ENCODE measurements at regions not wholly inside any gene's neighbourhood (a gene's known extent, or its start where the extent isn't known, plus 50 kb on each side); places are given as distances from the start of the nearest gene placed in this dataset.

DNA sequence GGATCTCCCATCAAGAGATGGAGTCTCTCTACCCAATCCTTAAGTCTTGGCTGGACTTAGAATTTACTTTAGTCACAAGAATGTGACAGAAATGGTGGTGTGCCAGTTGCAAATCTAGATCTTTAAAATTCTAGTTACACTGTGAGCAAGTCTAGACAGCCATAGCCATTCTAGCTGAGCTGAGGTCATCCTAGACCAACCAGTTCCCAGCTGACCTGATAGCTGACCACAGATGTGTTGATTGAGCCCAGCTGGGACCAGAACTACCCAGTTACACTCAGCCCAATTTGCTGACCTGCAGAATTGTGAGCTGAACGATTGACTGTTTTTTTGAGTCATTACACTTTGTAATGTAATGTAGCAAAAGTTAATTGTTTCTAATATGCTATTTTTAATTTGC, 251.8 kb downstream of the ADGRL2 start:
- WGBS, 2 donors = 76 to 81% methylated on average over 1 of the region's 1 CpG
- no peaks in the 10 kb centered on the region for H3K4me1 ChIP-seq
- H3K4me3 ChIP-seq = no peak overlapping the region
- no peak for ATAC-seq (ENCODE audit: low FRiP score in 2 of 2)
- no peaks in the 10 kb centered on the region for H3K27me3 ChIP-seq
- no peak for DNase-seq
- H3K36me3 ChIP-seq = no peaks in the 10 kb centered on the region
- H3K9me3 ChIP-seq = peaks cover 0 to 4% (median 0%) of the 10 kb centered on the region in 4 donors
- no peak overlapping the region for H3K27ac ChIP-seq
- no peak for TF ChIP-seq EP300 (IDR thresholded peaks at IDR 0.05)
- no peak for TF ChIP-seq POLR2A (IDR thresholded peaks at IDR 0.05)
- TF ChIP-seq, protein P1, sequence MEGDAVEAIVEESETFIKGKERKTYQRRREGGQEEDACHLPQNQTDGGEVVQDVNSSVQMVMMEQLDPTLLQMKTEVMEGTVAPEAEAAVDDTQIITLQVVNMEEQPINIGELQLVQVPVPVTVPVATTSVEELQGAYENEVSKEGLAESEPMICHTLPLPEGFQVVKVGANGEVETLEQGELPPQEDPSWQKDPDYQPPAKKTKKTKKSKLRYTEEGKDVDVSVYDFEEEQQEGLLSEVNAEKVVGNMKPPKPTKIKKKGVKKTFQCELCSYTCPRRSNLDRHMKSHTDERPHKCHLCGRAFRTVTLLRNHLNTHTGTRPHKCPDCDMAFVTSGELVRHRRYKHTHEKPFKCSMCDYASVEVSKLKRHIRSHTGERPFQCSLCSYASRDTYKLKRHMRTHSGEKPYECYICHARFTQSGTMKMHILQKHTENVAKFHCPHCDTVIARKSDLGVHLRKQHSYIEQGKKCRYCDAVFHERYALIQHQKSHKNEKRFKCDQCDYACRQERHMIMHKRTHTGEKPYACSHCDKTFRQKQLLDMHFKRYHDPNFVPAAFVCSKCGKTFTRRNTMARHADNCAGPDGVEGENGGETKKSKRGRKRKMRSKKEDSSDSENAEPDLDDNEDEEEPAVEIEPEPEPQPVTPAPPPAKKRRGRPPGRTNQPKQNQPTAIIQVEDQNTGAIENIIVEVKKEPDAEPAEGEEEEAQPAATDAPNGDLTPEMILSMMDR (IDR thresholded peaks at IDR 0.05) = no peak
- no peak for TF ChIP-seq POLR2AphosphoS5 (IDR thresholded peaks at IDR 0.05)

DNA sequence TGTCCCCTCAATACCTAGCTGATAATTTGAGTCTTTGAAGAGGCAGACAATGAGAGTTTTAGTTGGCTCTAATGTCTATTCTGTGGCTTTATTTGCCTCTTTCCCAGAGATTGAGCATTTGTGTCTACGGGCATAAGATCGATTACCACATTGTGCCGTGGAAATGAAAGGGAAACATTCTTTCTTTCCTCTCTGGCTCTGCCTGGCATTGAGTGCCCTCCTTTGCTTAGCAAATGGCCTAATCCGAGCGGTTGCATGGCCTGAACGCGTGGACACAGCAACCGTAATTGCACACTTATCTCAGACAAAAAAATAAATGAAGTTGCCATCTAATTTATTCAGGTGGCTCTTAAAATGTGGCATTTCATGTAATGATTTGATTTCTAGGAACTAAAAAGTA, 247.9 kb downstream of the ADGRL2 start:
- Histone ChIP-seq H3K36me3 (no peaks in the 10 kb centered on the region), H3K4me1 (no peaks in the 10 kb centered on the region), H3K27ac (no peak overlapping the region), H3K4me3 (no peak overlapping the region), H3K9me3 (no peaks in the 10 kb centered on the region), H3K27me3 (no peaks in the 10 kb centered on the region)
- TF ChIP-seq POLR2AphosphoS5 (IDR thresholded peaks at IDR 0.05) (no peak), EP300 (IDR thresholded peaks at IDR 0.05) (no peak), POLR2A (IDR thresholded peaks at IDR 0.05) (no peak)
- TF ChIP-seq, protein P1 (IDR thresholded peaks at IDR 0.05) = no peak
- WGBS, 2 donors = 90 to 91% methylated on average over 8 of the region's 8 CpGs
- ATAC-seq (ENCODE audit: low FRiP score in 2 of 2) (no peak), DNase-seq (no peak)

DNA sequence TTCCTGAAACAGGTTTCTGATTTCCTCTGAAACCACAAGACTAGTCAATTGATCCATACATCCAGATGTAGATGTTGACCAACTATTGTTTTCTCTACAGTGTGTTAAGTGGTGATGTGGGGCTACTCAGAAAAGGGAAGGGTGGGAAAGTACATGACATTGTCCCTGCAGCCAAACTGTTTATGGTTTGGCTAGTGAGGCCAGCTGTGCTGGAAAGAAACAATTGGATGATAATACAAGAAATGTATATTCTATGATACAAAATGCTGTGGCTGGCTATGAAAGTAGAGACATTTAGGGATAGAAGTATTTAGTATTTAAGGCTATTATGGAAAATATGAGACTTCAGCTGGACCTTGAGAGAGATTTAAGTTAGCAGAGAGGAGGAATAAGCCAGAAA, 244.5 kb downstream of the ADGRL2 start:
- Histone ChIP-seq H3K9me3 (no peaks in the 10 kb centered on the region), H3K4me1 (no peaks in the 10 kb centered on the region), H3K27ac (no peak overlapping the region), H3K36me3 (no peaks in the 10 kb centered on the region), H3K27me3 (no peaks in the 10 kb centered on the region), H3K4me3 (no peak overlapping the region)
- ATAC-seq (ENCODE audit: low FRiP score in 2 of 2) = no peak
- DNase-seq = no peak
- TF ChIP-seq POLR2AphosphoS5 (IDR thresholded peaks at IDR 0.05) (no peak), EP300 (IDR thresholded peaks at IDR 0.05) (no peak)
- TF ChIP-seq, protein P1 (IDR thresholded peaks at IDR 0.05) = no peak

DNA sequence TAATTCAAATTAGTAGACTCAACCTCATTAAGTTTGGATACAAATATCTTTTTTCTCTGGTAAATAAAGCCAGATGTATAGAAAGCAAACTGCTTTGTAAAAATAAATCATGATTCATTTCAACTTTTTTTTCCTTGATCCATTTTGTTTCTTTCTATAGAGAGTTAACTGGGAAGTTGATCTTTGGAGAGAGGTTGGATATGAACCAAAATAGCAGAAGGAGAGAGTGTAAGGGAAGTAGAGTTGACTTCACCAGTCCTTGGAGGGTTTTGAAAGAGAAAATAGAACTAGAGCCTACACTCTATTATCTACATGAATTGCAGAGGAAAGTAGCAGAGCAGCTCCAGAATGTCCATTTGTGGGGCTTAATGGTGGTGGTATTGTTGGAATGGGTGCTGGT, 243.8 kb downstream of the ADGRL2 start:
- Histone ChIP-seq H3K36me3 (no peaks in the 10 kb centered on the region), H3K27ac (no peak overlapping the region), H3K4me3 (no peak overlapping the region), H3K9me3 (no peaks in the 10 kb centered on the region), H3K27me3 (no peaks in the 10 kb centered on the region), H3K4me1 (no peaks in the 10 kb centered on the region)
- ATAC-seq (ENCODE audit: low FRiP score in 2 of 2) (no peak), DNase-seq (no peak)
- TF ChIP-seq POLR2A (IDR thresholded peaks at IDR 0.05) (no peak), POLR2AphosphoS5 (IDR thresholded peaks at IDR 0.05) (no peak)

DNA sequence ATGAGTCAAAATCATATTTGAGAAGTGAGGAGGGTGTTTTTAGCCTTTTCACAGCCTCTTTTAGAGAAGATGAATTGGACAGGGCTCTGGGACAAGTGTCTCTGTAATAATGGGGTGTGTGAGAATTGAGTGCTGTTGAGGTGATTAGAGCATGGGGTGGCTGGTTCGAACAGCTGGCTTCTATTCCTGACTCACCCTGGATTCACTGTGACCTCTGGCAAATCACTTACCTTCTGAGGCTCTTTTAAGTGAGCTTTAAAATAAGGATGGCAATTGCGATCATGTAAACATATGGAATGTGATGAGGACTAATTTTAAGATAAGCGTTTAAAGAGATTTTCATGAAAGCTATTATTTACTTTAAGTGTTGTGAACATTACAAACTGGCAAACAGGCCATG, 243.4 kb downstream of the ADGRL2 start:
- H3K27ac ChIP-seq = no peak overlapping the region
- ATAC-seq (ENCODE audit: low FRiP score in 2 of 2) (no peak), DNase-seq (no peak)
- TF ChIP-seq POLR2A (IDR thresholded peaks at IDR 0.05) (no peak), POLR2AphosphoS5 (IDR thresholded peaks at IDR 0.05) (no peak), EP300 (IDR thresholded peaks at IDR 0.05) (no peak)
- TF ChIP-seq, protein P1 (IDR thresholded peaks at IDR 0.05) = no peak
- H3K9me3 ChIP-seq = no peaks in the 10 kb centered on the region
- no peaks in the 10 kb centered on the region for H3K36me3 ChIP-seq
- 52 to 64% methylated on average over 3 of the region's 3 CpGs for WGBS, 2 donors
- no peaks in the 10 kb centered on the region for H3K4me1 ChIP-seq
- no peaks in the 10 kb centered on the region for H3K27me3 ChIP-seq
- H3K4me3 ChIP-seq = no peak overlapping the region

Measured in upper lobe of left lung (tissue), 6 donors.